OCI-LY7 (cell line): ENCODE measurements at regions not wholly inside any gene's neighbourhood (a gene's known extent, or its start where the extent isn't known, plus 50 kb on each side); places are given as distances from the start of the nearest gene placed in this dataset.

ENCODE experiments used
- EZH2phosphoT487 ChIP-seq: fragments of 200-600 bp; sonication (generic); IDR thresholded peaks from 2 replicates; pipeline ENCODE4 v1.6.1; 2018; ENCODE audit warnings: low read depth, borderline replicate concordance, mild to moderate bottlenecking, mixed run types, antibody characterized with exemption, low read length, moderate library complexity, mixed read lengths
- TF ChIP-seq, protein P1 (sequence below): fragments of 200-600 bp; sonication (generic); conservative IDR thresholded peaks from 2 replicates; pipeline ENCODE4 v1.5.1; 2014; ENCODE audit warnings: mild to moderate bottlenecking, antibody characterized with exemption, low read length, moderate library complexity, mixed read lengths

DNA sequence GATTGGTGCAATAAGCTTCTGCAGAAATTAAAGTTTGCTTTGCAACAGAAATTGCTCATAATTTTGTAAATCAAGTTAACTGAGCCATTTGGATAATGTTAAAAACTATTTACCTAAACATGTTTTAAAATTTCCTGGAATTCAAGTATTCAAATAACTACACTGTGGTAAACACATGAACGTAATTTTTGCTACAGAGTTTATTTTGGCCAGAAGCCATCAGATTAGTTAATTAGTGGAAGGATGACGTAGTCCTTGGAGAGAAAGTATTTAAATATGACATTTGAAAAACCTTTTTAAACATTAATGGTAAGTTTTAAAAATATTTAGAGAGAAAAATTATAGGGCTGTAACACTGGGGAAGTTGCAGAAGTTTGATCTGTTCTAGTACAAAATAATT, 121.2 kb upstream of the UST start:
- TF ChIP-seq, protein P1, sequence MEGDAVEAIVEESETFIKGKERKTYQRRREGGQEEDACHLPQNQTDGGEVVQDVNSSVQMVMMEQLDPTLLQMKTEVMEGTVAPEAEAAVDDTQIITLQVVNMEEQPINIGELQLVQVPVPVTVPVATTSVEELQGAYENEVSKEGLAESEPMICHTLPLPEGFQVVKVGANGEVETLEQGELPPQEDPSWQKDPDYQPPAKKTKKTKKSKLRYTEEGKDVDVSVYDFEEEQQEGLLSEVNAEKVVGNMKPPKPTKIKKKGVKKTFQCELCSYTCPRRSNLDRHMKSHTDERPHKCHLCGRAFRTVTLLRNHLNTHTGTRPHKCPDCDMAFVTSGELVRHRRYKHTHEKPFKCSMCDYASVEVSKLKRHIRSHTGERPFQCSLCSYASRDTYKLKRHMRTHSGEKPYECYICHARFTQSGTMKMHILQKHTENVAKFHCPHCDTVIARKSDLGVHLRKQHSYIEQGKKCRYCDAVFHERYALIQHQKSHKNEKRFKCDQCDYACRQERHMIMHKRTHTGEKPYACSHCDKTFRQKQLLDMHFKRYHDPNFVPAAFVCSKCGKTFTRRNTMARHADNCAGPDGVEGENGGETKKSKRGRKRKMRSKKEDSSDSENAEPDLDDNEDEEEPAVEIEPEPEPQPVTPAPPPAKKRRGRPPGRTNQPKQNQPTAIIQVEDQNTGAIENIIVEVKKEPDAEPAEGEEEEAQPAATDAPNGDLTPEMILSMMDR, result no peak
- no peak for TF ChIP-seq EZH2phosphoT487
